Umbilical cord (tissue), 1 donor: ENCODE measurements at regions not wholly inside any gene's neighbourhood (a gene's known extent, or its start where the extent isn't known, plus 50 kb on each side); places are given as distances from the start of the nearest gene placed in this dataset.

Experiments
- DNase-seq: peaks from one replicate; pipeline ENCODE4 v3.0.0-alpha.2; 2015; ENCODE audit warnings: low spot score

DNA sequence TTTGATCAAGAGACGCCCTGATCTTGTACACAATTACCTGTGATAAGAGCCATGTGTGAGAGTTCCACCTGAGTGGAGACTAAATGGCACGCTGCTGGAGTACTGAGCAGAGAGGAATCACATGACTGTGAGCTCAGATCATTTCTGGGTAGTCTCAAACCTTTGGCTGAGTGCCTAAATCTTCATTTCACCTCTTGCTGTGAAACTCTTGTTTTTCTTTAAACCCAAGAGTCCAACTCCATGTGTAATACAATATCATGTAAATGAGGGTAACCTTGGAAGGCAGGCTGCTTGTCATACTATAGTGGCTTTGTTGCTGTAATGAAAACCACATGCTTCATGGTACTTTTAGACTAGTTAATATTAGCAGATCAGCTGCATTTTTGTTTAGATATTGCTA, 156.9 kb downstream of the CAND1 start:
- peak; percentile 81 for DNase-seq

DNA sequence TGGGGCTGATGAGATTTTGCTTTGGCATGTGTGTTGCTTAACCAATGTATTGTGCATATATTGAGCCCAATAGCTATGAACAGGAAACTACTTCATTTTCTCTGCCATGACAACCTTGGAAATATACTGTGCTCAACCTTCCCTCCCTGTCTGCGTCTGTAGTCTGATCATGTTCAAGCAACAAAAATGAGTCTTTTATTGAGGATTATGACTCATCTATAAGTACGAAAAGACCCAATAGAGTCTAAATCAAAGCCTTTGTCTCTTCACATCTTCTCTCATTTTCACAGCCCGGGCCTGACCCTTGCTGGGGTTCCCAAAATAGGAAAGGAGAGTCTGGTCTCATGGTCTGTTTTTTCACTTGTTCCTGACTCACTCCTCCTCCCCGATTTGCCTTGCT, 158.2 kb downstream of the CAND1 start:
- DNase-seq, result no peak

DNA sequence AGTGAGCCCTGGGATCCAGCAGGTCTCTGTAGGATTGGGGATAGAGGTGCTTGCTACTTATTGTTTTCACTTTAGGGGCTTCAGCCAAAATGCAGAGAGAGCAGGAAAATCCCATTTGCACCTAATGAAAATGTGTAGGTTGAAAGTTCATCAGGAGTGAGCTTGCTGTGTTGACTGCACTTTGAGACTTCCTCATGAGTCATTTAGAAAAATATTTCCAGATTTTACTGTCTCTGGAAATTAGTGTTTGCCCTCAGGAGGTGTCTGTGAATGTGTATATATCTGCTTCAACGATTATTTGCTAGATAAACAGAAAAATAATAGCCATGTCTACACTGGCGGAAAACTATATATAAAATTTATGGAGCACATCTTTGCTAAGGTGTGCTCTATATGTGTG, 159.3 kb downstream of the CAND1 start:
- no peak for DNase-seq

DNA sequence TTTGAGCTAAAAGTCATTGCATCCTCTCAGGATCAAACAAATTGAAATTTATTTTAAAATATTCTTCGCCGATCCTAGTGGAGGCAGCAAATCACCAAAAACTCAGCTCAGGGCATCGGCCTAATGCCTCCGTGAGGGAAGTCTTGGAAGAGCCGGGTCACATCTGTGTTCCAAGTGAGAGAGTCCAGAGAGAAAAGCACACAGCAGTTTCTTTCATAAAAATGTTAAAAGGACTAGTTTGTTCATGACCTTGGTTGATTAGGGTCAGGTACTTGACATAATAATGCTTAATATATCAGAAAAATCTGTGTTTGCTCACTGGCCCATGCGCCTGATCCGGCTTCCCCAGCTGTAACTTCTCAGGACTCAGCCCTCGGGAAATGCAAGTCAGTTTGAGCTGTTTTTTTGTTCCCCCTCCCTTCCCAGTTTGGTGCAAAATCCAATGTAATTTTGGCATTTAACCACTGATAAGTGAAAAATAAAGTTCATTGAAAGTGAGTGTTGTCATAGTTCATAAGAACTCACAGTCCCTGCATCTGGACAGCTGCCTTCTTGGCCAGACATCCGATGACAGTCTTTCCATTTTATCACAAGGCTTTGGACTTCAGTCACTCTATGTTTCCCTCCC, 161.7 kb downstream of the CAND1 start:
- peak; percentile 76 for DNase-seq

DNA sequence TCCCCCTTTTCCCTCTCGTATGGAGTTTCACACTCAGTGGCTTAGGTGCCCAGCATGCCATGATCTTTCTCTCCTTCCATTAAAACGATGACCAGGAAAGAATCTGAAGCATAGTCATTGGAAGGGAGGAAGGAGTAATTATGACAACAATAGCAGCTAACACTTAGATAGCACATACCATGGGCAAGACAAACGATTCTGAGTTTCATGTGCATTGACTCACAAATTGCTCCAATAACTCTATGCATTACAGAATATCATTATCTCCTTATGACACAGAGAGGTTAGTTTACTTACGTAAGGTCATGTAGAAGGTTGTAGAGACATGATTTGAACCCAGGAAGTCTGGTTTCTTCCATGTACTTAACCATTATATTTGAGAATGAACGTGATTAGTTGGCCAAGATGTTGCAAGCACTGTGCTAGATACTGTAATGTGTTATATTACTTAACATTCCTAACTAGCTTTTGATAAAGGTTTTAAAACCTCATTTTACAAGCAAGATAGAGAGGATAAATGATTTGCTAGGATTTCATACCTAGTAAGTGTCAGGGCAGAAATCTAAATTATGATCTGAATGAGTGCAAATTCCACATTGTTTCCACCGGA, 162.4 kb downstream of the CAND1 start:
- no peak for DNase-seq

DNA sequence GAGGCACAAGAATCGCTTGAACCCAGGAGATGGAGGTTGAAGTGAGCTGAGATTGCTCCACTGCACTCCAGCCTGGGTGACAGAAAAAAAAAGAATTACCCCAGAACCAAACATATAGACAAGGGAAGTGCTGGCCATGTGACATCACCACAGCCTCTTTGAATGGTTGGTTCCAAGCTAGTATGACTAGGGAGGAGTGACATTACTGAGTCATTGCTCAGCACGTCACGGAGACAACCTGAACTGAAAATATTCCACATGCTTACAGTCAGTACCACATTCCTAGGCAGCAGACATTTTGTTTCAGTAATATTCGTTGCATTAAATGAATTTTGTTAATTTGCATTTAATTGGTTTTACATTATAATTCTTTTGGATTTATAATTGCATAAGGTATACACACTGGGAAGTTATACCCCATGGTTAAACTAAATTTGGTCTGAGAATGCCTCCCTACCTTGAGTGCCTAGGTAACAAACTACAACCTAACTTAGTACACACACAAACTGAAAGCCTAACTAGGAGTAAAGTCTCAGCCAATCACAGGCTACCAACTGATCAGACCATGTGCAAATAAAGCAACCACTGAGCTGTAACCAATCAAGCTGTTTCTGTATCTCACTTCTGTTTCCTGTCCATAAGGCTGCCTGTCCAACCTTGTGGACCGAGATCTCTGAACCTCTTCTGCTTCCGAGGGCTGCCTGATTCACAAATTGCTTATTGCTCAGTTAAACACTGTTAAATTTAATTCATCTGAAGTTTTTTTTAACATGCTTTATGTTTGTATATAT, 164.4 kb downstream of the CAND1 start:
- DNase-seq, result no peak

DNA sequence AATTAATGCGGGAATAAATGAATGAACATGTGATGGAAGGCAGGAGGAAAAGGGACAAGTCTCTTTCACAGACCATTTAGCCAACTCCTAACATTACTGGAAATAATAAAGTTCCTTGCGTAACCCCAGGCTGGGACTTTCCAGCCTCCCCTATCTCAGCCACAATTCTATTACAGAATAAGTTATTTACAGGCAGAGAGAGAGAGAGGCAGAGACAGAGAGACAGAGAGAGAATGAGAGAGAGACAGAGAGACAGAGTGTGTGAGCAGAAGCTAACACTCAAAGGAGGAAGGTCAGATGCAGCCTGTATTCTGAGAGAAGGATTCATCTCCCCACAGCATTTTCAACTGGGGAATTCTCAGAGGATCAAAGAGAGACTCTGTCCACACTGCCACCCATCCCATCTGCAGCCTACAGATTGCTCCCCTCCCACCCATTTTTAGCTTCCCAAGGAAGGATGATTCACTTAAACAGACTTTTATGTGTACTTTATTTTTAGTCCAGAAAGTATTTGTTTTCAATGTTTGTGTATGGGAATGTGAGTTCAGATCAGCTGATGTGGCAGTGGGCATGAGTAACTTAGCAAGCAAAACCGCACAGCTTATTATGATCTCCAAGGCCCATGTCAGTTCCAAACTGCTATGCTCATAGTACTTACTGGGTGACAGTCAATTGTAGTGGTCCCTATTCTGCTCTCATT, 165.7 kb downstream of the CAND1 start:
- DNase-seq, result peak; percentile 88

DNA sequence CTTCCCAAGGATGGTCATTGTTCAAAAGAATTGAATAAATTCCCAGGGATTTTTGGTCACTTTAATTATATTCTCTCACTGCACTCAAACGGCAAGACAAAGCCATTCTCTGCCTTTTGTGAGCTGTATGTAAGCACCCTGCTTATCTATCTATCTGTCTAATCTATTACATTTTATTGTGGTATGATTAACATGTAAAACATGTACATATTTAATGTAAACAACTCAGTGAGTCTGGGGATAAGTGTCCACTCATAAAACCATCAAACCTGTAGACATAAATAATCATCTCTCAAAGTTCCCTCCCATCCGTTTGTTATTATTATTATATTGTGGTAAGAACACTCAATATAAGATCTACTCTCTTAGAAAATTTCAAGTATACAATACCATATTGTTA, 167.1 kb downstream of the CAND1 start:
- no peak for DNase-seq

DNA sequence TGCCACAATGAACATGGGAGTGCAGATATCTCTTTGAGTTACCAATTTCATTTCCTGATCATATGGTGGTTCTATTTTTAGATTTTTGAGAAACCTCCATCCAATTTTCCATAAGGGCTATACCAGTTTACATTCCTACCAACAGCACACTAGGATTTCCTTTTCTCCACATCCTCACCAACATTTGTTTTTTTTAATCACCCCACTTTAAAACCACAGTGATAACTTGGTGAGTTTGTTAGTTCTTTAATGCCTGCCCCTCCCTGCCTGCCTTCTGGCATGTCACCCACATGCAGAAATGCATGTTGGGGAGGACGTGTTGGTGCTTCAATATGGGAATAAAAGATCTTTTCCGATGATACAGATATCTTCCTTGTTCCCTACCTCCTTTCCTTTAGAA, 167.9 kb downstream of the CAND1 start:
- no peak for DNase-seq

DNA sequence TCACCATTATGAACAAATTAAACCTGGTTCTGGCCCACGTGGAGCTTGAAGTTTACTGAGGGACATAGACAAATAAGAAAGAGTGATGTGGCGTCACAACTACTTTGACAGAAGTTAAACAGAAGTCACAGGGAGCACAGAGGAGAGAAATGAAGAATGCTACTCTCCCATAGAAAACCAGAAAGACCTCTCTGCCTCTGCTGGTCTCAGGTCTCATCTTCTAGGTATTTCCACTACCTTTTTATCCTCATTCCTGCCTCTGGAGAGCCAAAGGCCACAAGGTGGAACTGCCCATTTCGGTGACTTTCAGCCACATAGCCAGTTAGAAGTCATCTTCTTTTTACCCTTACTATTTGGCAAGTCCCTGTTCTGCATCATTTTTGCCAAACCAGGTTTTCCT, 170.5 kb downstream of the CAND1 start:
- no peak for DNase-seq

DNA sequence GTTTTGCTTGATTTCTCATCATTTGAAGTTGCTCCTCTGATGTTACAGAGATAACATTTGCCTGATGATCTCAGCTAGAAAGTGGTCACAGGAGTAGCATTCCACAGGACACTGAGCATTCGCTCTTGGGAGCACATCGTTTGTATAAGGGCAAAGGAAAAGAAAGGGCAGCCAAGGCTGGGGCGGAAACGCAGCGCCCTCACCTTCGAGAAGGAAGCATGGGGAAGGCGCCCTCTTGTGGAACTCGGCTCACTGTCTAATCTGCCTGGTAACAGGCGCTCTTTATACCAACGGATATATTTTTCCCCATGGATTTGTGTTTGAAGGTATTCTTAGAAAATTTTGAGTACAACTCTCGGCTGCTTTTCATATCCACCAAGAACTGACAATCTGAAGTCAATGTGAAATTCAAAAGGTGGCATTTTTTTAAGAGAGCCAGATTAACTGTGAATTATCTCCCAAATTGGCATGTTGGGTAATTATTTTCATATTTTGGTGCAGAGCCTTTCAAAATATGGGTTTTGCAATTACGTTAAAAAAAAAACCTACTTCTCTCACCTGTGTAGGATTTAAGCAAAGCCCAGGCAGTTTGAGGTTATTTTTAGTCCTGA, 172.7 kb downstream of the CAND1 start:
- peak; percentile 77 for DNase-seq

DNA sequence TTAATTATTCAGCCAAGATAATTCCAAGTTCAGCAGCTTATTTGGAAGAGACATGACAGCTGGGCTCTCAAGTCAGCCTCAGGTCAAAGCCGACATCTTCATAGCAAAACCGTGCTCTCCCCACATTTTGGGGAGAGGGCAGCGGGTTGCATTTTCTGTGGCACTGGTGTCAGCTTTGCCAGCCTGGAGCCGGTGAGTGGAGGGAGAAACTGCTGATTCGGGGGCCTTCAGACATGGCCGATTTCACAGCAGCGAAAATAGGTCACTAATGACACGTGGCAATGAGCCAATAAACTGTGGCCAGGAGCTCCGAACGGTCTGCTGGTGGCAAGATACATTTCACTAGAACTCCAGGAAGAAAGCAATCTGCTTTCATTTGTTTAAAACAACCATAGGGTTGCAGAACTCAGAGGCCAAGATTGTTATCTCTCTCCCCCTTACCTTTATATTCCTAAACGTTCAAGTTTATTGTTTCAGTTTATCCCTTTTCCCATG, 173.2 kb downstream of the CAND1 start:
- no peak for DNase-seq

DNA sequence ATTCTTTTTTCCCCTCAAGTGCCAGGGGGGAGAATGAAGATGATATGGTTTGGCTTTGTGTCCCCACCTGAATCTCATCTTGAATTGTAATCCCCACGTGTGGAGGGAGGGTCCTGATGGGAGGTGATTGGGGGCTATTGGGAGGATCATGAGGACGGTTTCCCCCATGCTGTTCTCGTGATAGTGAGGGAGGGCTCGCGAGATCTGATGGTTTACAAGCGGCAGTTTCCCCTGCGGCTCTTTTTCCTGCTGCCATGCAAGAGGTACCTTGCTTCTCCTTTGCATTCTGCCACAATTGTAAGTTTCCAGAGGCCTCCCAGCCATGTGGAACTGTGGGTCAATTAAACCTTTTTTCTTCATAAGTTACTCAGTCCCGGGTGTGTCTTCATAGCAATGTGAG, 173.7 kb downstream of the CAND1 start:
- no peak for DNase-seq

DNA sequence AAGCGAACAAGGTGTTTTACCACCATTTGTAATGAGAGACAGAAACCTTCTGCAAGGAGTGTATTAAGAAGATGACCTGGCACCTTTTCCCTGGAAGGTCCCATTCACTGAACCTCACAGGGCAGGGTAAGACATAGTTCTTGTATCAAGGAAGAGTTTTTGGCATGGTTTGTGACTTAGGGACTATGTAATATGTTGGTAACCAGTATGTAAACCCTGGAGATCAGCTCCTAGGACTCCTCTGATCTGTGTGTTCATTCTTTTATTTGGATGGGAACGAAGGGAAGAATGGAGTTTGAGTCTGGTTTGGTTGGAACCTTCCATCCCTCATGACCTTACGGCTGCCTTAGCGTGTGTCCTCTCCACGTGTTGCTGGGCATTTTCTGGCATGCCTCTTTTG, 175.4 kb downstream of the CAND1 start:
- no peak for DNase-seq

DNA sequence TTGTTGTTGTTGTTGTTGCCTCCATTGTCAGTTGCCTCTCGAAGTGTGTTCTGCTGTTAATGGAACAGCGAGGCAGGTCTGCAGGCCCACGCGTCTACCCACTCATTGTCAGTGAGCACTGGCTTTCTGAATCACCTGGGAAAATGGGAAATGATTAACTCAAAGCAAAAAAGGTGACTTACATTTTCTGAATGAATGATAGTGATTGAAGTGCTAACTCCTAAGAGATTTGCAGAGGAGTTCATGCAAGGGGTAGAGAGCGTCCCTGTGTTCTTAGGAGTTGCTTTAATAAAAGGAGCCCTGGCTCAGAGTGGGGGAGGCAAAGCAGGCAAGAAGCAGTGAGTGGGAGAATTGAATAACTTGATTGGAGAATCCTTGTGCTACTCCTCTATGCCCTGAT, 177.6 kb downstream of the CAND1 start:
- no peak for DNase-seq

DNA sequence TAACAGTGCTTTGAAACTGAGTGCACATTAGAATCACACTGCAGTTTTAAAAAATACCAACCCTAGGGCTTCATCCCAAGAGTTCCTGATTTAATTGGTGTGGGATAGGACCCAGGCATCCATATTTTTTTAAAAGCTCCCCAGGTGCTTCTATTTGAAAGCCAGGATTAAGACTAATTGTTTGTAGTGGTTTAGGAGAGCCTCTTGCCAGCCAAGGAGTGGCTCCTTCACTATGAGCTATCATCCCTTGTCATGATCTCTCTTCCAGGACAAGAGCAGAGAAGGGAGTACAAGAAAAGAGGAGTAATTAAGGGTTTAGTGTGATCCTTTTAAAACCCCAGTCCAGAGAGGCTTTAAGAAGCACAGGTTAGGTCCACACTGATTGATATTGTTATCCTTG, 178.0 kb downstream of the CAND1 start:
- DNase-seq, result no peak

DNA sequence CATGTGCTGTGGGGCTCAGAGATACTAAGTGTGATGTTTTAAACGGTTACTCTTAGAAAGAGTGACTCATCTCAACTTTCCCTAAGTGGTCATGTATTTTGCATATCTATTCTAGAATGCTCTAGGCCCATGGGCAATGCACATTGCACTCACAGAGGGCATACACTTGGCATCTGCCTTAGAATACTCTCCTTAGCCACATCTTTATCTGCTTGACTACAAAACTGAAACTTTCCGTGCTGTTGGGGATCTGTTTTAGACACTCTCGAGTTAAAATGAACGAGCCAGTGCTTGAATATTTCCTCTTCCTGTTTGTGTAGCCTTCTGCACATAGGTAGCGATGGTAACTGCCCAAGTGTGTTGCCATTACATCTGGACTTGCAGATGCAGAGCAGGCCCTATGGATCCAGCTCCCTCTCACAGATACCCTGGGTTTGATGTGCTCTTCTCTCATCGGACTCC, 180.5 kb downstream of the CAND1 start:
- no peak for DNase-seq

DNA sequence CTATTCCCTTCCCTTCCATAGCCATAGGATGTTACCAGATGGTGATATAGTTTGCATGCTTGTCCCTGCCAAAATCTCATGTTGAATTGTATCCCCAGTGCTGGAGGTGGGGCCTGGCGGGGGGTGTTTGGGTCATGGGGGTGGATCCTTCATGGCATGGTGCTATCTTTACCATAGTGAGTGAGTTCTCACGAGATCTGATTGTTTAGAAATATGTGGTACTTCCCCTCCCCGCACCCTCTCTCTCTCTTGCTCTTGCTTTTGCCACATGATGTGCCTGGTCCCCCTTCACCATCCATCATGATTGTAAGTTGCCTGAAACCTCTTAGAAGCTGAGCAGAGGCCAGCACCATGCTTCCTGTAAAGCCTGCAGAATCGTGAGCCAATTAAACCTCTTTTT, 181.3 kb downstream of the CAND1 start:
- DNase-seq, result no peak

DNA sequence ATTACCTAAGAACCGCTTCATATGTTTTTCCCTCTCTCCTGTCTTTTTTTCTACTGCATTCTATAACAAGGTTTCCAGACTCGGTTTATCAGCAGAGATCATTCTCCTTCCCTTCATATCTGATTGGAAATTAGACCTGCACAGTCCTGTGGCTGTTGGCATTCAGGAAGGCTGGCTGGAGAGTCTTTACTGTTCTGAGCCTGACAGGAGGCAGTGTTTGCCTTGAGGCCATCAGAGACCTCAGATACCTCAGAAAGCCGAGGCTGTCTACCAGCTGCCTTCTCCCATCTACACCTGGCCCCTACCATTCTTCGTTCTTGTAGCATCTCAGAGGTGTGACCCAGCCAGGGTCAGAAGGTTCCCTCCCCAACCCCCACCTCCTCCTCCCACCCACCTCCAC, 182.0 kb downstream of the CAND1 start:
- DNase-seq, result no peak

DNA sequence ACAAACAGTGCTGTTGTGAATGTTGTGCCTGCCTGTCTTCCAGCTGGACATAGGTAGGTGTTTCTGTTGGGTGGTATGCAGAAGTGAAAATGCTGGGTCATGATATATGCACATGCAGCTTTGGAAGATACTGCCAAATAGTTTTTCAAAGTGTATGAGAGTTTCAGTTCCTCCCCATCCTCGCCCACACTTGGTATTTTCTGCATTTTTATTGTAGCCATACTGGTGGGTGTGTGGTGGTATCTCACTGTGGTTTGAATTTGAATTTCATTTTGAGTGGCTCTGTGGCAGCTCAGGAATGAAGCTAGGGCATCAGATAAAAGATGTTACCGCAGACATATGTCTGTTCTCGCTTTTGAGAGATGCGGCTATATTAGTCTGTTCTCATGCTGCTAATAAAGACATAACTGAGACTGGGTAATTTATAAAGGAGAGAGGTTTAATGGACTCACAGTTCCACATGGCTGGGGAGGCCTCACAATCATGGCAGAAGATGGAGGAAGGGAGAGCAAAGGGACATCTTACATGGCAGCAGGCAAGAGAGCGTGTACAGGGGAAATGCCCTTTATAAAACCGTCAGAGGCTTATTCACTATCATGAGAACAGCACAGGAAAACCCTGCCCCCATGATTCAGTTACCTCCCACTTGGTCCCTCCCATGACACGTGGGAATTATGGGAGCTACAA, 183.1 kb downstream of the CAND1 start:
- no peak for DNase-seq

DNA sequence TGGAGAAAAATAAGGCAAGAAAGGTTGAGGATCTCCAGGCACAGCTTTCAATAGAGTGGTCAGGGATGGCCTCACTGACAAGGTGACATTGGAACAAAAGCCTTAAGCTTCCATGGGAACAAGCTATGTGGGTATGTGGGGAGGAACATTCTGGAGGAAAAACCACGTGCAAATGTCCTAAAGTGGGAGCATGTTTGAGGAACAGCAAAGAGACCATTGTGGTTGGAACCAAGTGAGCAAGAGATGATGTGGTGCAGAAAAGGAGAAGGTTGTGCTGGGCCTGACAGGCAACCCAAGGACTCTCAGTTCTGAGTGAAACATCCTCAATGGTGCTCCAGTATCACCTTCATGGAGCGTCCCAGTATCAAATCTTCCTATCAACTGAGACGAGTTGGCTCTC, 184.0 kb downstream of the CAND1 start:
- DNase-seq, result no peak
